ENCODE measurements at regions not wholly inside any gene's neighbourhood (a gene's known extent, or its start where the extent isn't known, plus 50 kb on each side); places are given as distances from the start of the nearest gene placed in this dataset.

DNA sequence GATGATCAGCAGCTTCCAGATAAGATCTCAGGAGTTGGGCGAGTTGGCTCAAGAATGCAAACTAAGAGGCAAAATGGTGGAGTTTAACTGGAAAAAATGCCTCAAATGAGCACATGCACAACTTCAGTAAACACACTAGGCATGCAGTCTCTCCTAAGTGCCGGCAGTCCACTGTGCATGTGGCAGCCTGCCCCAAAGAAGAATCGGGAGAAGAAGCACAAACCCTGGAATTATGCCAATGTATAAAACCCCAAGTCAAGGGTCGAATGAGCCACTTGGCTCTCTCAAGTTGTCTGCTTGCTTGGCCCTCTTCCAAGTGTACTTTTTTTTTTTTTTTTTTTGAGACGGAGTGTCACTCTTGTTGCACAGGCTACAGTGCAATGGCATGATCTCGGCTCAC, 53.3 kb upstream of the SLITRK1 start:
- DNase-seq (ENCODE audit: low read depth): no peak

Data from HS-5 (cell line).